ENCODE measurements at regions not wholly inside any gene's neighbourhood (a gene's known extent, or its start where the extent isn't known, plus 50 kb on each side); places are given as distances from the start of the nearest gene placed in this dataset.
"Not testable (repeated sequence)": the region's sequence is repeated elsewhere in the genome, so short reads cannot be mapped to it uniquely, and the experiment has no call there.

DNA sequence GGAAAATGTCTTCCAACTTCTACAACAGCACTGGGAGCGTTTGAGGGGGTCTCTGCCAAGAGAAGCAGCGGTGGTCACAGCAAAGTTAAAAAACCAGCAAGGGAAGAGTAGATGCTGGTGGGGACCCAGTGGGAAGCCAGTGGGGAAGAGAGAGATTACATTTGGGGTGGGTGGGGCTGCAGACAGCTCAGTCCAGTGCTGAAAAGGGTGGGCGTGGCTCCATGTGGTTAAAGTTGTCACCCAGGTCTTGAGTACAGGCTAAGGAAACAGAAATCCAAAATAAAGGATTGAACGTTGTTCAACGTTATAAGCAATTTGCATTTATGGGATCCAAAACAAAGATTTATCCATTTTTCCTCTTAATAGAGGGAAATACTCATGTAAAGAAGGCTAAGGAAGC lies 106.3 kb upstream of the LY86 start:
- 93% methylated on average over 5 of the region's 5 CpGs for WGBS
- no peak for DNase-seq
- ATAC-seq: no peak

GRCh38 chr6:6483168-6483567 lies 105.4 kb upstream of the LY86 start:
- intact Hi-C loops (cut with DNase I): no loop called here
- H3K27ac ChIP-seq (ENCODE audit: low read length): no peak overlapping the region
- H3K9me3 ChIP-seq (ENCODE audit: control insufficient read depth, low read length): no peaks in the 10 kb centered on the region
- H3K27me3 ChIP-seq (ENCODE audit: control insufficient read depth, insufficient read depth): no peaks in the 10 kb centered on the region
- no peak overlapping the region for H3K4me3 ChIP-seq (ENCODE audit: low read length)
- no peaks in the 10 kb centered on the region for H3K4me1 ChIP-seq (ENCODE audit: control insufficient read depth, insufficient read depth, low read length)
- ATAC-seq (no peak), DNase-seq (no peak)
- 74% methylated on average over 2 of the region's 2 CpGs for WGBS

More for the DNA sequence above, 106.3 kb upstream of the LY86 start:
- Histone ChIP-seq H3K27me3 (ENCODE audit: control insufficient read depth, insufficient read depth) (no peaks in the 10 kb centered on the region), H3K4me3 (ENCODE audit: low read length) (no peak overlapping the region), H3K9me3 (ENCODE audit: control insufficient read depth, low read length) (no peaks in the 10 kb centered on the region), H3K27ac (ENCODE audit: low read length) (no peak overlapping the region), H3K4me1 (ENCODE audit: control insufficient read depth, insufficient read depth, low read length) (no peaks in the 10 kb centered on the region)
- intact Hi-C loops (cut with DNase I): no loop called here

DNA sequence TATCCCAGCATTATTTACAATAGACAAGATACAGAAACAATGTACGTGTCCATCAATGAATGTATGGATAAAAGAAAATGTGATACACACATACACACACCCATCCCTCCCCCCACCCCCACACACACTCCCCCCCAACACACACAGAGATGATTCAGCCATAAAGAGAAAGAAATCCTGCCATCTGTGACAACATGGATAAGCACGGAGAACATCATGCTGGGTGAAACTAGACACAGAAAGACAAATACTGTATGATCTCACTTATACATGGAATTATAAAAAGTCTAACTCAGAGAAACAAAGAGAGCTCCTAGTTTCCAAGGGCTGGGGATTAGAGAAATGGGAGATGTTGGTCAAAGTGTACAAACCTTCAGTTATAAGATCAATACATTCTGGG lies 104.8 kb upstream of the LY86 start:
- Histone ChIP-seq H3K27ac (ENCODE audit: low read length) (no peak overlapping the region), H3K27me3 (ENCODE audit: control insufficient read depth, insufficient read depth) (no peaks in the 10 kb centered on the region), H3K4me3 (ENCODE audit: low read length) (no peak overlapping the region), H3K9me3 (ENCODE audit: control insufficient read depth, low read length) (no peaks in the 10 kb centered on the region), H3K4me1 (ENCODE audit: control insufficient read depth, insufficient read depth, low read length) (no peaks in the 10 kb centered on the region)
- intact Hi-C loops (cut with DNase I): no loop called here
- no peak for ATAC-seq
- DNase-seq: no peak
- 69% methylated on average over 2 of the region's 2 CpGs for WGBS

GRCh38 chr6:6484681-6485080 lies 103.8 kb upstream of the LY86 start:
- Histone ChIP-seq H3K9me3 (ENCODE audit: control insufficient read depth, low read length) (no peaks in the 10 kb centered on the region), H3K27me3 (ENCODE audit: control insufficient read depth, insufficient read depth) (no peaks in the 10 kb centered on the region), H3K4me3 (ENCODE audit: low read length) (no peak overlapping the region), H3K4me1 (ENCODE audit: control insufficient read depth, insufficient read depth, low read length) (no peaks in the 10 kb centered on the region), H3K27ac (ENCODE audit: low read length) (no peak overlapping the region)
- WGBS: 38% methylated on average over 4 of the region's 4 CpGs
- DNase-seq: no peak
- intact Hi-C loops (cut with DNase I): no loop called here
- ATAC-seq: no peak

DNA sequence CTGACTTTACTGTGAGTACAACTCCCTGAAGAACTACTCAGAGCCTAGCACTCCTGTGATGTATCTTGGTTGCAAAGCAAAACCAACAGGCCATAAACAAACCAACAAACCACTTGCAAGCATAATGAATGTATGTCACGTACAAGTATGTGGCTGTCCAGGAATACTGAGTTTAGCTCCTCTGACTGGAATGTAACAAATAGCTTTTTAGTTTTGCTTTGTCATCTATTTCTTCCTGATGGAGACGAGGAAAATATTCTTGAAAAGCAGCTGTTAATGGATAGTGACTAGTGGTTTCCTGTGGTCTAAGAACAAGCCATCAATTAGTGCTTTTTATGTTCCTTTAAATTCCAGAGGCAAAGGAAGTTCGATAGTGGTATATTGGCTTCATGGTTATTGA lies 101.9 kb upstream of the LY86 start:
- no peak for ATAC-seq
- no peak overlapping the region for H3K4me3 ChIP-seq (ENCODE audit: low read length)
- WGBS: 57% methylated on average over 3 of the region's 3 CpGs
- no peaks in the 10 kb centered on the region for H3K4me1 ChIP-seq (ENCODE audit: control insufficient read depth, insufficient read depth, low read length)
- no peaks in the 10 kb centered on the region for H3K27me3 ChIP-seq (ENCODE audit: control insufficient read depth, insufficient read depth)
- intact Hi-C loops (cut with DNase I): no loop called here
- H3K9me3 ChIP-seq (ENCODE audit: control insufficient read depth, low read length): no peaks in the 10 kb centered on the region
- no peak overlapping the region for H3K27ac ChIP-seq (ENCODE audit: low read length)
- no peak for DNase-seq

DNA sequence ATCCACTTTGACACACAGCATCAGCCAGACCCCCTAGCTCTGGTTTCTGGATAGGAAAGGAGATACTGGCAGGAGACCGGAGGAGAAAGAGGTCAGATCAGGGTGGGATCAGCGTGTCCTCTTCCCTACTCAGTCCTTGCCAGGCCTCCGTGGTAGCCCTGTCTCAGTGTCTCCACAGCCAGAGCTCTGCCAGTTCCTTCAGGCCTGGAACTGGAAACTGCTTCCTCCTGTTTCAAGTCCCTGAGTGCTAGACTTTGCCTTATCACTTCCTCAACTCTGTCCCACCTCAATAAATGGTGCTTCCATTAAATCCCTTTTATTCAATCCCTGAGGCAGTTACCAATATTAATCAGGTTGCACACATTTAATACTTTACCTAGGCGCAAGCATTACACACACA lies 96.8 kb upstream of the LY86 start:
- Histone ChIP-seq H3K27me3 (ENCODE audit: control insufficient read depth, insufficient read depth) (no peaks in the 10 kb centered on the region), H3K27ac (ENCODE audit: low read length) (no peak overlapping the region), H3K4me3 (ENCODE audit: low read length) (no peak overlapping the region), H3K4me1 (ENCODE audit: control insufficient read depth, insufficient read depth, low read length) (no peaks in the 10 kb centered on the region), H3K9me3 (ENCODE audit: control insufficient read depth, low read length) (no peaks in the 10 kb centered on the region)
- 82% methylated on average over 4 of the region's 4 CpGs for WGBS
- intact Hi-C loops (cut with DNase I): loop anchor here in 1 of 4 donors (10.0 kb wide), 1 partner anchor 437 kb away; no protein-coding TSS in a partner anchor
- no peak for DNase-seq
- ATAC-seq: no peak

DNA sequence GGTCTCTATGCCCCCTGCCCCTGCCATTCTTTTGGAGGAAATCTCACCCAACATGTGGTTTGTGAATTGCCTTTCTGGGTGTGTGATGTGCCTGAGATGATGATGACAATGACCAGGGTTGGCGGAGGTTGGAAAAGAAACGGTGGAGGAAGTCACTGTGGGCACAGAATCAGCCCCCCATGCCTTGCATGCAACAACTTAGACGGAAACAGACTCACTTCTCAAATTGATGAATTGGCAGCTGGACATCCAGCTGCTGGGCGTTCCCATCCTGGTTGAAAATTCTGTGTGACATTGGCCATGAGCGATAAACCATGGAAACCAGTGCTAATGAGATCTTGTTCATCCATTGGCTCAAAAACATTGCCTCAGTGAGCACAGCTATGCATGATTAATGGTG lies 95.8 kb upstream of the LY86 start:
- ATAC-seq: no peak
- intact Hi-C loops (cut with DNase I): loop anchor here in 1 of 4 donors (10.0 kb wide), 1 partner anchor 438 kb away; no protein-coding TSS in a partner anchor

DNA sequence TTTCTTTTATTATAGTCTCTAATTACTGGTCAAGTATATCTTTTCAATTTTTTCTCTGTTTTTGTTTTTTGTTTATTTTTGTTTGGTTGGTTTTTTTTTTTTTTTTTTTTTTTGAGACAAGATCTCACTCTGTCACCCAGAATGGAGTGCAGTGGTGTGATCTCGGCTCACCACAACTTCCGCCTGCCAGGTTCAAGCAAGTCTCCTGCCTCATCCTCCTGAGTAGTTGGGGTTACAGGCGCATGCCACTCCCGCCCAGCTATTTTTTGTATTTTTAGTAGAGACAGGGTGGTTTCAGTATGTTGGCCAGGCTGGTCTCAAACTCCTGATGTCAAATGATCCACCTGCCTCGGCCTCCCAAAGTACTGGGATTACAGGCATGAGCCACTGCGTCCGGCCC lies 94.4 kb upstream of the LY86 start:
- not testable (repeated sequence) for H3K27ac ChIP-seq (ENCODE audit: low read length); ATAC-seq; H3K27me3 ChIP-seq (ENCODE audit: control insufficient read depth, insufficient read depth); H3K9me3 ChIP-seq (ENCODE audit: control insufficient read depth, low read length); H3K4me1 ChIP-seq (ENCODE audit: control insufficient read depth, insufficient read depth, low read length); DNase-seq; H3K4me3 ChIP-seq (ENCODE audit: low read length)
- intact Hi-C loops (cut with DNase I): loop anchor here in 1 of 4 donors (10.0 kb wide), 1 partner anchor 439 kb away; no protein-coding TSS in a partner anchor
- WGBS: 90% methylated on average over 7 of the region's 7 CpGs

More for the DNA sequence above, 95.8 kb upstream of the LY86 start:
- Histone ChIP-seq H3K4me1 (ENCODE audit: control insufficient read depth, insufficient read depth, low read length) (no peaks in the 10 kb centered on the region), H3K4me3 (ENCODE audit: low read length) (no peak overlapping the region), H3K27ac (ENCODE audit: low read length) (no peak overlapping the region), H3K27me3 (ENCODE audit: control insufficient read depth, insufficient read depth) (no peaks in the 10 kb centered on the region), H3K9me3 (ENCODE audit: control insufficient read depth, low read length) (no peaks in the 10 kb centered on the region)
- DNase-seq: no peak
- WGBS: 79% methylated on average over 5 of the region's 5 CpGs

- 27% methylated on average over 6 of the region's 6 CpGs for WGBS
- peak; percentile 58 to 82 (median 70) for DNase-seq
- intact Hi-C loops (cut with DNase I): loop anchor here in 3 of 4 donors (5.0 to 10.0 kb wide), 3 partner anchors 432 to 440 kb away; no protein-coding TSS in a partner anchor
Observed at GRCh38 chr6:6494677-6495076, 93.8 kb upstream of the LY86 start.

GRCh38 chr6:6495851-6496250 lies 92.7 kb upstream of the LY86 start:
- Histone ChIP-seq H3K27me3 (ENCODE audit: control insufficient read depth, insufficient read depth) (no peaks in the 10 kb centered on the region), H3K4me1 (ENCODE audit: control insufficient read depth, insufficient read depth, low read length) (no peaks in the 10 kb centered on the region), H3K9me3 (ENCODE audit: control insufficient read depth, low read length) (no peaks in the 10 kb centered on the region), H3K4me3 (ENCODE audit: low read length) (no peak overlapping the region), H3K27ac (ENCODE audit: low read length) (no peak overlapping the region)
- intact Hi-C loops (cut with DNase I): loop anchor here in 3 of 4 donors (5.0 to 10.0 kb wide), 3 partner anchors 434 to 441 kb away; no protein-coding TSS in a partner anchor
- ATAC-seq (no peak), DNase-seq (no peak)
- 66% methylated on average over 3 of the region's 3 CpGs for WGBS

More at GRCh38 chr6:6494677-6495076, 93.8 kb upstream of the LY86 start:
- peak; percentile 61 to 64 for ATAC-seq
- no peaks in the 10 kb centered on the region for H3K4me1 ChIP-seq (ENCODE audit: control insufficient read depth, insufficient read depth, low read length)
- no peak overlapping the region for H3K27ac ChIP-seq (ENCODE audit: low read length)
- H3K9me3 ChIP-seq (ENCODE audit: control insufficient read depth, low read length): no peaks in the 10 kb centered on the region
- no peaks in the 10 kb centered on the region for H3K27me3 ChIP-seq (ENCODE audit: control insufficient read depth, insufficient read depth)
- no peak overlapping the region for H3K4me3 ChIP-seq (ENCODE audit: low read length)

DNA sequence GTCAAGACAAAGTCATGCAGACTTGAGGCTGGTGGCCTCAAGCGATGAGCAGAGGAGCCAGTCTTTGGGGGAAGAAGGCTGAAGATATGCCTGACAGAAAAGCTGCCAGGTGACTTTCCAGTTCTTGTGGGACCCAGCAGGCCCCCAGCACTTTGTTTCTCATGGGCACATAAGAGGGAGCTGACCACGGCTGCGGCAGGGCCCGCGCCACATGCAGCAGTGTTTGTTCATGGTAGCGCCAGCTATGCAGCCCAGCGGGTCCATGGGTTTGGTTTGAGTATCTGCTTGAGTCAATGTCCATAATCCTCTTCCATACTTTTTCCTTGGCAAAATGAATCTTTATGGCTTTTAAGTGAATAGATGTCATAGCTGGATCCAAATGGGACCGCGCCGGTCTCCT lies 91.0 kb upstream of the LY86 start:
- H3K27me3 ChIP-seq (ENCODE audit: control insufficient read depth, insufficient read depth): no peaks in the 10 kb centered on the region
- no peaks in the 10 kb centered on the region for H3K4me1 ChIP-seq (ENCODE audit: control insufficient read depth, insufficient read depth, low read length)
- 93% methylated on average over 10 of the region's 10 CpGs for WGBS
- ATAC-seq (no peak), DNase-seq (no peak)
- H3K4me3 ChIP-seq (ENCODE audit: low read length): no peak overlapping the region
- no peaks in the 10 kb centered on the region for H3K9me3 ChIP-seq (ENCODE audit: control insufficient read depth, low read length)
- no peak overlapping the region for H3K27ac ChIP-seq (ENCODE audit: low read length)
- intact Hi-C loops (cut with DNase I): loop anchor here in 3 of 4 donors (5.0 to 10.0 kb wide), 3 partner anchors 435 to 443 kb away; no protein-coding TSS in a partner anchor

- DNase-seq (no peak), ATAC-seq (no peak)
- H3K4me1 ChIP-seq (ENCODE audit: control insufficient read depth, insufficient read depth, low read length): no peaks in the 10 kb centered on the region
- 91% methylated on average over 1 of the region's 1 CpG for WGBS
- H3K9me3 ChIP-seq (ENCODE audit: control insufficient read depth, low read length): no peaks in the 10 kb centered on the region
- no peak overlapping the region for H3K4me3 ChIP-seq (ENCODE audit: low read length)
- no peaks in the 10 kb centered on the region for H3K27me3 ChIP-seq (ENCODE audit: control insufficient read depth, insufficient read depth)
- H3K27ac ChIP-seq (ENCODE audit: low read length): no peak overlapping the region
- intact Hi-C loops (cut with DNase I): loop anchor here in 3 of 4 donors (5.0 to 10.0 kb wide), 3 partner anchors 436 to 443 kb away; no protein-coding TSS in a partner anchor
Observed at GRCh38 chr6:6497976-6498375, 90.5 kb upstream of the LY86 start.

Data from right cardiac atrium (tissue), 5 donors.